ENCODE measurements at regions not wholly inside any gene's neighbourhood (a gene's known extent, or its start where the extent isn't known, plus 50 kb on each side); places are given as distances from the start of the nearest gene placed in this dataset.

DNA sequence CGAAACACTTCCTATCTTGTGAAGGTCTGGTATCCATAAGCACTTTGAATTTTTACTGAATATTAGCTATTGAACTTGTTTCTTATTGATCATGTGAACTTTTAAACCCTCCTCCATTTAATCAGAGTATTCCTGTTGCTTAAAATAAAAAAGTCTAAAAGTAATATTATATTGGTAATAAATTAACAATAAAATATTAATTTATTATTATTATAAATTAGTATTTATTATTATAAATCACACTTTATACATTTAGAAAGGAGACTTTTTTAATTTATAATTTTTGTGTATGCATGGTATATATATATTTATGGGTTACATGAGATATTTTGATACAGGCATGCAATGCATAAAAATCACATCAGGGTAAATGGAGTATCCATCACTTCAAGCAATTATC lies 295.4 kb upstream of the NETO1 start:
- Histone ChIP-seq H3K14ac (ENCODE audit: insufficient read depth, low read length) (no peak overlapping the region), H2BK15ac (ENCODE audit: low read depth, low read length) (no peak overlapping the region), H3K9me3 (ENCODE audit: control insufficient read depth, low read depth, low read length) (no peaks in the 10 kb centered on the region), H2AK5ac (ENCODE audit: insufficient read length, low read length) (no peak overlapping the region), H2BK5ac (ENCODE audit: insufficient read length, low read length) (no peak overlapping the region), H3K18ac (ENCODE audit: insufficient read length, low read depth, low read length) (no peak overlapping the region), H3K27me3 (ENCODE audit: insufficient read depth, low read length) (no peaks in the 10 kb centered on the region), H4K8ac (replicated peaks; ENCODE audit: insufficient read length, low read depth, low read length) (no peak overlapping the region), H3K4me2 (ENCODE audit: insufficient read depth, insufficient read length, low read length) (no peak overlapping the region), H3T11ph (ENCODE audit: low read length) (no peak overlapping the region), H2BK120ac (ENCODE audit: low read depth, low read length, poor library complexity, severe bottlenecking) (no peak overlapping the region), H3K23me2 (ENCODE audit: insufficient read length, low read depth, low read length, poor library complexity, severe bottlenecking) (no peaks in the 10 kb centered on the region), H2BK20ac (ENCODE audit: low read depth, low read length, poor library complexity, severe bottlenecking) (no peak overlapping the region), H3K4me1 (ENCODE audit: insufficient read depth, low read length) (no peaks in the 10 kb centered on the region), H3K27ac (ENCODE audit: insufficient read length, low read depth, low read length) (no peak overlapping the region), H4K5ac (ENCODE audit: insufficient read length, low read depth, low read length) (no peak overlapping the region), H2AFZ (ENCODE audit: low read length) (no peak overlapping the region), H4K91ac (ENCODE audit: insufficient read length, low read depth, low read length) (no peak overlapping the region), H2BK12ac (ENCODE audit: insufficient read length, low read depth, low read length) (no peak overlapping the region), H3K9ac (ENCODE audit: extremely low read depth, insufficient read length, low read length) (no peak overlapping the region), H3K23ac (ENCODE audit: insufficient read length, low read depth, low read length) (no peak overlapping the region), H3K79me2 (ENCODE audit: insufficient read depth, low read length) (no peaks in the 10 kb centered on the region), H3K4ac (ENCODE audit: low read depth, low read length) (no peak overlapping the region), H3K56ac (ENCODE audit: insufficient read length, low read depth, low read length) (no peak overlapping the region), H3K79me1 (ENCODE audit: insufficient read depth, low read depth, low read length, poor library complexity, severe bottlenecking) (no peaks in the 10 kb centered on the region), H4K20me1 (ENCODE audit: control insufficient read depth, insufficient read depth, insufficient read length) (no peaks in the 10 kb centered on the region)
- DNase-seq: no peak
- no peak for TF ChIP-seq CTCF (conservative IDR thresholded peaks at IDR 0.05)
- Mint-ChIP-seq H3K27me3 (ENCODE audit: low read depth) (no peaks in the 10 kb centered on the region), H3K36me3 (ENCODE audit: insufficient read depth in 1 of 3, low read depth in 3 of 3) (no peaks in the 10 kb centered on the region), H3K4me1 (no peaks in the 10 kb centered on the region), H3K9me3 (no peaks in the 10 kb centered on the region), H3K27ac (no peak overlapping the region), H3K4me3 (no peak overlapping the region)
- no CpG with 5 or more reads among the region's 1 CpG for WGBS (ENCODE audit: extremely low coverage, insufficient read length, low lambda C conversion rate)

All from H9 (cell line).